BLaER1 (cell line): ENCODE measurements at regions not wholly inside any gene's neighbourhood (a gene's known extent, or its start where the extent isn't known, plus 50 kb on each side); places are given as distances from the start of the nearest gene placed in this dataset.

Experiments
- H3K27ac ChIP-seq: shearing (Covaris generic); formaldehyde crosslinking; 2 replicates; pipeline ENCODE4 v1.8.1; 2022
- H3K27me3 ChIP-seq: shearing (Covaris generic); formaldehyde crosslinking; 2 replicates; pipeline ENCODE4 v1.8.1; 2022
- H3K36me3 ChIP-seq: shearing (Covaris generic); formaldehyde crosslinking; 2 replicates; pipeline ENCODE4 v1.8.1; 2022
- H3K4me1 ChIP-seq: shearing (Covaris generic); formaldehyde crosslinking; 2 replicates; pipeline ENCODE4 v1.8.1; 2022
- H3K4me2 ChIP-seq: shearing (Covaris generic); formaldehyde crosslinking; 2 replicates; pipeline ENCODE4 v1.8.1; 2022
- H3K4me3 ChIP-seq: shearing (Covaris generic); formaldehyde crosslinking; 2 replicates; pipeline ENCODE4 v1.8.1; 2022
- H3K9ac ChIP-seq: shearing (Covaris generic); formaldehyde crosslinking; 2 replicates; pipeline ENCODE4 v1.8.1; 2022
- H3K9me3 ChIP-seq: shearing (Covaris generic); formaldehyde crosslinking; 2 replicates; pipeline ENCODE4 v1.8.1; 2022
- H4K20me1 ChIP-seq: shearing (Covaris generic); formaldehyde crosslinking; 2 replicates; pipeline ENCODE4 v1.8.1; 2022
- Cebpa-rat ChIP-seq: shearing (Covaris generic); IDR thresholded peaks from 2 replicates; pipeline ENCODE4 v1.8.1; 2022

- H3K4me1 ChIP-seq: no peaks in the 10 kb centered on the region
- H3K9me3 ChIP-seq: peaks cover 18% of the 10 kb centered on the region; the same call in 1 of the 2 replicates
- no peaks in the 10 kb centered on the region for H3K27me3 ChIP-seq
- no peak for TF ChIP-seq Cebpa-rat
- no peaks in the 10 kb centered on the region for H3K36me3 ChIP-seq
- no peak overlapping the region for H3K9ac ChIP-seq
- H4K20me1 ChIP-seq: no peaks in the 10 kb centered on the region
- H3K4me3 ChIP-seq: no peak overlapping the region
- no peak overlapping the region for H3K27ac ChIP-seq
- no peak overlapping the region for H3K4me2 ChIP-seq
These were observed 95.7 kb upstream of the TSHZ3 start for GRCh38 chr19:31444931-31445330.

DNA sequence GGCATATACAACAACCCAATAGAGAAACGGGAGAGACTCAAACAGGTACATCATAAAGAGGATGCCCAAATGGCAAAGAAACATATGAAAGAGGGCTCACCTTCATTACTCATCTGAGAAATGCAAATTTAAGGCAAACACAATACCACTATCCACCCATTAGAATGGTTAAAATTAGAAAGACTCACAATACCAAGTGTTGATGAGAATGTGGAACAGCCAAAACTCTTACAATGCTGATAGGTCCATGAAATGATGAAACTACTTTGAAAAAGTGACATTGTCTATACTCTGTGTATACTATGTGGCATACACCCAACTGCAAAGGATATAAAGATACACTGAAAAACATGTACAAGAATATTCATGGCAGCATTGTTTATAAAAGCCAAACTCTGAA lies 96.2 kb upstream of the TSHZ3 start:
- Histone ChIP-seq H3K27me3 (no peaks in the 10 kb centered on the region), H3K4me3 (no peak overlapping the region), H3K36me3 (no peaks in the 10 kb centered on the region), H3K27ac (no peak overlapping the region), H3K4me2 (no peak overlapping the region), H3K9me3 (peaks cover 18% of the 10 kb centered on the region; the same call in 1 of the 2 replicates), H4K20me1 (no peaks in the 10 kb centered on the region), H3K9ac (no peak overlapping the region), H3K4me1 (no peaks in the 10 kb centered on the region)
- no peak for TF ChIP-seq Cebpa-rat

DNA sequence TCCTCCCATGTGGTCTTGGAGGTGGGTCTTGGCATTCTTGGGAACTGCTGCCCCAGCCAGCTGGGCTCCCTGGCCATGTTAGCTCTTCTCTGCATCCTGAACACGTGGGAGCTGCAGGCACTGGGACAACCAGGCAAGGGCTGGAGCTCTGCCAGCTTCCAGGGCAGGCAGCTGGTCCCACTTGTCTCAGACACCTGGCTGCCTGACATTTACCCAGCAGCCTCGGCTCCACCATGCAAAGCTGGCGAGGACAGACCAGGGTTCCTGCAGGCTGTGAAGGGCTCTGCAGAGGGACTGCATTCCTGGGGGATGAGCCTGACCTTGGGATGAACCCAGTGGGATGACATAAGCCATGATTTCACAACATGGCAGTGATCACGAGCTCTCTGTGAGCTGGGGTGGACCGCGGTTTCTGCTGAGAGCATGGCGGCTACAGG lies 99.0 kb upstream of the TSHZ3 start:
- no peak overlapping the region for H3K27ac ChIP-seq
- H4K20me1 ChIP-seq: no peaks in the 10 kb centered on the region
- H3K4me3 ChIP-seq: no peak overlapping the region
- H3K9me3 ChIP-seq: peaks cover 18% of the 10 kb centered on the region; the same call in 1 of the 2 replicates
- H3K36me3 ChIP-seq: no peaks in the 10 kb centered on the region
- no peak for TF ChIP-seq Cebpa-rat
- H3K4me1 ChIP-seq: no peaks in the 10 kb centered on the region
- no peak overlapping the region for H3K9ac ChIP-seq
- H3K4me2 ChIP-seq: no peak overlapping the region
- no peaks in the 10 kb centered on the region for H3K27me3 ChIP-seq

DNA sequence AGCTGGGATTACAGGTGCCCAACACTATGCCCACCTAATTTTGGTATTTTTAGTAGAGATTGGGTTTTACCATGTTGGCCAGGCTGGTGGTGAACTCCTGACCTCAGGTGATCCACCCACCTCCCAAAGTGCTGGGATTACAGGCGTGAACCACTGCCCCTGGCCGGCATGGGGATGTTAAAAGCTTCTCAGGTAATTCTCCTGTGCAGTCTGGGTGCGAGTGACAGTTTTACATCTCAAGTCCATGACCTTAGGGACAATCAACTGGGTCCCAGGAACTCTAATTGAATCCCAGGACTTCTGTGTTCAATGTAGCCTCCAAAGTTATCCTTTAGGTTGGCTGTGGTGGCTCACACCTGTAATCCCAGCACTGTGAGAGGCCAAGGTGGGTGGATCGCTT lies 100.1 kb upstream of the TSHZ3 start:
- no peaks in the 10 kb centered on the region for H3K27me3 ChIP-seq
- H3K36me3 ChIP-seq: no peaks in the 10 kb centered on the region
- H3K9ac ChIP-seq: no peak overlapping the region
- H3K9me3 ChIP-seq: peaks cover 18% of the 10 kb centered on the region; the same call in 1 of the 2 replicates
- no peaks in the 10 kb centered on the region for H3K4me1 ChIP-seq
- H3K4me3 ChIP-seq: no peak overlapping the region
- H3K27ac ChIP-seq: no peak overlapping the region
- H3K4me2 ChIP-seq: no peak overlapping the region
- no peak for TF ChIP-seq Cebpa-rat
- no peaks in the 10 kb centered on the region for H4K20me1 ChIP-seq

GRCh38 chr19:31450696-31451095 lies 101.5 kb upstream of the TSHZ3 start:
- H3K4me1 ChIP-seq: no peaks in the 10 kb centered on the region
- H3K27me3 ChIP-seq: no peaks in the 10 kb centered on the region
- H3K9ac ChIP-seq: no peak overlapping the region
- no peak overlapping the region for H3K4me3 ChIP-seq
- no peaks in the 10 kb centered on the region for H3K36me3 ChIP-seq
- TF ChIP-seq Cebpa-rat: no peak
- H3K9me3 ChIP-seq: peaks cover 8% of the 10 kb centered on the region; the same call in 1 of the 2 replicates
- H3K27ac ChIP-seq: no peak overlapping the region
- no peak overlapping the region for H3K4me2 ChIP-seq
- no peaks in the 10 kb centered on the region for H4K20me1 ChIP-seq

- Histone ChIP-seq H3K9me3 (peaks cover under 1% of the 10 kb centered on the region; the same call in 1 of the 2 replicates), H3K4me3 (no peak overlapping the region), H3K4me2 (no peak overlapping the region), H3K4me1 (no peaks in the 10 kb centered on the region), H3K36me3 (no peaks in the 10 kb centered on the region), H3K27me3 (no peaks in the 10 kb centered on the region), H3K9ac (no peak overlapping the region), H4K20me1 (no peaks in the 10 kb centered on the region), H3K27ac (no peak overlapping the region)
- TF ChIP-seq Cebpa-rat: no peak
These were observed 102.6 kb upstream of the TSHZ3 start for GRCh38 chr19:31451686-31452330.

- no peak for TF ChIP-seq Cebpa-rat
- Histone ChIP-seq H3K9ac (no peak overlapping the region), H4K20me1 (no peaks in the 10 kb centered on the region), H3K4me1 (no peaks in the 10 kb centered on the region), H3K27me3 (no peaks in the 10 kb centered on the region), H3K36me3 (no peaks in the 10 kb centered on the region), H3K4me3 (no peak overlapping the region), H3K9me3 (no peaks in the 10 kb centered on the region), H3K27ac (no peak overlapping the region), H3K4me2 (no peak overlapping the region)
These were observed 110.2 kb upstream of the TSHZ3 start for GRCh38 chr19:31459430-31459829.

- H3K9ac ChIP-seq: no peak overlapping the region
- H3K4me3 ChIP-seq: no peak overlapping the region
- H3K4me2 ChIP-seq: no peak overlapping the region
- no peak overlapping the region for H3K27ac ChIP-seq
- TF ChIP-seq Cebpa-rat: no peak
- H3K4me1 ChIP-seq: no peaks in the 10 kb centered on the region
- no peaks in the 10 kb centered on the region for H3K9me3 ChIP-seq
- no peaks in the 10 kb centered on the region for H3K27me3 ChIP-seq
- H3K36me3 ChIP-seq: no peaks in the 10 kb centered on the region
- H4K20me1 ChIP-seq: no peaks in the 10 kb centered on the region
These were observed 112.7 kb upstream of the TSHZ3 start for GRCh38 chr19:31461814-31462539.

GRCh38 chr19:31470229-31470939 lies 121.1 kb upstream of the TSHZ3 start:
- Histone ChIP-seq H3K9ac (no peak overlapping the region), H3K36me3 (no peaks in the 10 kb centered on the region), H3K27ac (no peak overlapping the region), H3K27me3 (no peaks in the 10 kb centered on the region), H3K9me3 (no peaks in the 10 kb centered on the region), H3K4me3 (no peak overlapping the region), H4K20me1 (no peaks in the 10 kb centered on the region), H3K4me2 (no peak overlapping the region), H3K4me1 (no peaks in the 10 kb centered on the region)
- no peak for TF ChIP-seq Cebpa-rat

- Histone ChIP-seq H3K27me3 (no peaks in the 10 kb centered on the region), H3K9ac (no peak overlapping the region), H3K4me1 (no peaks in the 10 kb centered on the region), H3K36me3 (no peaks in the 10 kb centered on the region), H4K20me1 (no peaks in the 10 kb centered on the region), H3K9me3 (no peaks in the 10 kb centered on the region), H3K4me3 (no peak overlapping the region), H3K27ac (no peak overlapping the region), H3K4me2 (no peak overlapping the region)
- no peak for TF ChIP-seq Cebpa-rat
These were observed 121.7 kb upstream of the TSHZ3 start for GRCh38 chr19:31470952-31471351.
